ENCODE measurements at regions not wholly inside any gene's neighbourhood (a gene's known extent, or its start where the extent isn't known, plus 50 kb on each side); places are given as distances from the start of the nearest gene placed in this dataset.
"Not testable (repeated sequence)": the region's sequence is repeated elsewhere in the genome, so short reads cannot be mapped to it uniquely, and the experiment has no call there.

GRCh38 chr3:191809326-191809949 lies 348.5 kb downstream of the PYDC2 start:
- no peak for DNase-seq (ENCODE audit: low read depth in 2 of 3, low spot score in 2 of 3)

DNA sequence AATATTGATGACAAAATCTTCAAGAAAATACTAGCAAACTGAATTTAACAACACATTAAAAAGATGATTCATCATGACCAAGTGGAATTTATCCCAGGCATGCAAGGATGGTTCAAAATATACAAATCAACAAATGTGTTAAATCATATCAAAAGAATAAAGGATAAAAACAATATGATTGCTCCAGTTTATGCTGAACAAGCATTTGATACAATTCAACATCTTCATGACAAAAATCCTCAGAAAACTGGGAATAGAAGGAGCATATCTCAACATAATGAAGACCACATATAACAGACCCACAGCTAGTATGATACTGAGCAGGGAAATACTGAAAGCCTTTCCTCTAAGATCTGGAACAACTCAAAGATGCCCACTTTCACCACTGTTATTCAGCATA lies 352.3 kb downstream of the PYDC2 start:
- no peak for DNase-seq (ENCODE audit: low read depth in 2 of 3, low spot score in 2 of 3)

GRCh38 chr3:191848818-191849217 lies 387.9 kb downstream of the PYDC2 start:
- no peak for DNase-seq (ENCODE audit: low read depth in 2 of 3, low spot score in 2 of 3)

DNA sequence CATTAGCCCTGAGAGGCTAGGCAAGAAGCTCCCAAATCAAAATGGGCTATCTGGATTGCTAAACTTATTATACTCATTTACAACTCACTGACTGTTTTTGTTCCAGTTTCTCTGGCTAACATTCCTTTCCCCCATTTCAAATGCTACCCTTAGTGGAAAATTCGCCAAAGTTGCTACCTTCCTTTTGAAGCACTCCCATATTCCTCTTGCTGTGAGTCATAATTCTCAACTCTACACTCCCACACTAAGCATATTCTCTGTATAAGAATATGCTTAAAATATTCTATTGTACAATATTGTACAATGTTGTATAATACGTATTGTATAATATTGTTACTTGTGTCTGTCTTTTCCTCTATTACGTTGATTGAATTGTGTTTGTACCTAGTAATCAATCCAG lies 398.6 kb downstream of the PYDC2 start:
- no peak for DNase-seq (ENCODE audit: low read depth in 2 of 3, low spot score in 2 of 3)

GRCh38 chr3:191869738-191870415 lies 408.9 kb downstream of the PYDC2 start:
- no peak for DNase-seq (ENCODE audit: low read depth in 2 of 3, low spot score in 2 of 3)

- DNase-seq (ENCODE audit: low read depth in 2 of 3, low spot score in 2 of 3), result no peak
Observed at GRCh38 chr3:191873736-191874135, 412.8 kb downstream of the PYDC2 start.

DNA sequence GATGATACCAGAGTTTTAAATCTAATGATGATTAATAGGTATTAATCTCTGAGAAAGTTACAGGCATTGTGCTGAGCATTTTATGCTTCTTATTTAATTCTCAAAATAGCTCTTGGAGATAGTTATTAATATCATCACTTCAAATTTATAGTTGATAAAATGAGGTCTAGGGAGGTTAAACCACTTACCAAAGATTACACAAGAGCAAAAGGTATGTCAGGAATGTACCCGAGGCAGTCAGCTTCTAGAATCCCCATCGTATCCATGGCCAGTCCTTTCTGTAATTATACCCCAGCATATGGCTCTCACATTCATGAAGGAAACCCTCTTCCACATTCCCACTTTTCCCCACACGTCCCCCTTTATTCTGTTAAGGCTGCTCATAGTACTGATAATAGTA lies 421.3 kb downstream of the PYDC2 start:
- no peak for DNase-seq (ENCODE audit: low read depth in 2 of 3, low spot score in 2 of 3)

- no peak for DNase-seq (ENCODE audit: low read depth in 2 of 3, low spot score in 2 of 3)
Observed at GRCh38 chr3:191884132-191884531, 423.2 kb downstream of the PYDC2 start.

DNA sequence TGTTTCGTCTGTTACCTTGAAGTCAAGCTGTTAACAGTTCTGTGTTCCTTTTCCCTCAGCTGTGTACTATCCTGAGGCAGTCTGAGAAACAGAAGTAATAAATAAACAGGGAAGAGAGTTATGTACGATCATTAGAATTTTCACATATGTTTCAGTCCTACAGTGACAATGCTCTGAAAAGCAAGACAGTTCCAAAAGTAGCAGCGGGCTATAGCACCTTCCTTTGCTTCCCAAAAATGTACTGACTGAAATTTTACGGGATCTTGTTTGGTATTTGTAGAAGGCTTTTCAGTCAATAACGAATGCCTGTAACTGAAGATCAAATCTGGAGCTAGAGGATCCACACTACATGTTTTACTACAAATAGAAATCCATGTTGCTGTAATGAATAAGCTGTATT lies 428.1 kb downstream of the PYDC2 start:
- DNase-seq (ENCODE audit: low read depth in 2 of 3, low spot score in 2 of 3), result no peak

DNA sequence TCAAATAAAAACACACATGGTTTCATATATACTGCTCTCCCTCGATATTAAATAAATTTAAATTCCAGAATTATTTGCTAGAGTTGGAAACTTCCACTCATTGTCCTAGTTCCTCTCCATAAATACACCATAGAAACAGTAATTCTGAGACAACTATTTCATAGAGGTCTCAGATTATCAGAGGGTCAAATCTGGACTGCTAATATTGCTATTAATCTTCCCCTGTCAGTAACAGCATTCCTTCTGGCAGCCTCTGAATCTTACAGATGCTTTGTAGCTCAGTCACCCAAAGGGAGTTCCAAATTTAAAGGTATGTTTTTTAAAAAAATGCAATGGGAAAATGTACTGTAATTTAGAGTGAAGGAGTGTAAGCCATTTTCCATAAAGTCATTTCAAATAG lies 428.8 kb downstream of the PYDC2 start:
- no peak for DNase-seq (ENCODE audit: low read depth in 2 of 3, low spot score in 2 of 3)

- no peak for DNase-seq (ENCODE audit: low read depth in 2 of 3, low spot score in 2 of 3)
Observed at GRCh38 chr3:191894406-191894805, 433.4 kb downstream of the PYDC2 start.

DNA sequence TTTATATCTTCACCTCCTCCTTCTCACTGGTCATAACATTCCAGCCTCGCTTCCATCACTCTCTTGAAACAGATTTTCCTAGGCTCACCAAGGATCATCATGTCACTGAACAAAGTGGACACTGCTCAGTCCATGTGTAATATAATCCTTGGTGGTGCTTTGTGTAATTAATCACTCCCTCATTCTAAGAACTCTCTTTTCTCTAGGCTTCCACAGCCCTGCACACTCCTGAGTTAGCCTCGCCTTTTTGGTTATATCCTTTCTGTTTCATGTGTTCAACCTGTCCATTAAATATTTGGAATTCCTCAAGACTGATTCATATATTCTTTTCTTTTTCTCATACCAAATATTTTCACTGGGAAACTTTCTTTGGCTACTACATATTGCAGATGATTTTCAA lies 440.8 kb downstream of the PYDC2 start:
- no peak for DNase-seq (ENCODE audit: low read depth in 2 of 3, low spot score in 2 of 3)

- no peak for DNase-seq (ENCODE audit: low read depth in 2 of 3, low spot score in 2 of 3)
Observed at GRCh38 chr3:191912616-191913204, 451.7 kb downstream of the PYDC2 start.

DNA sequence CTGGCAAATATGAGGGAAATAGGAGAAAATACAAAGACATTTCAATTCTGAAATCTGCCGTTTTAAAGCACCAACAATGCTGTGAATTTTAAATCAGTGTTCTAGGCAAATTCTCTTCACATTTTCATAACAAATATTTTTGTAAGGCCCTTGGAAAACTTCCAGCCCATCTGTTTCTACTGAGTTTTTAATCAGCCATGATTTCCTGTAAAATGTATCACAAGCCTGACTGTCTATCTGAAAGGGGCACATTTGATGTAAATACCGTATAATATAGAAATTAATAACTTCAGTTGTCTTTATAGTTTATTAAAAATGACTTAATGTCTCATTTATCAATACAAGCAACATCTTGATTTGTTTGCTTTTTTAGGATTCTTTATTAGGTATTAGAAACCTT lies 454.7 kb downstream of the PYDC2 start:
- no peak for DNase-seq (ENCODE audit: low read depth in 2 of 3, low spot score in 2 of 3)

DNA sequence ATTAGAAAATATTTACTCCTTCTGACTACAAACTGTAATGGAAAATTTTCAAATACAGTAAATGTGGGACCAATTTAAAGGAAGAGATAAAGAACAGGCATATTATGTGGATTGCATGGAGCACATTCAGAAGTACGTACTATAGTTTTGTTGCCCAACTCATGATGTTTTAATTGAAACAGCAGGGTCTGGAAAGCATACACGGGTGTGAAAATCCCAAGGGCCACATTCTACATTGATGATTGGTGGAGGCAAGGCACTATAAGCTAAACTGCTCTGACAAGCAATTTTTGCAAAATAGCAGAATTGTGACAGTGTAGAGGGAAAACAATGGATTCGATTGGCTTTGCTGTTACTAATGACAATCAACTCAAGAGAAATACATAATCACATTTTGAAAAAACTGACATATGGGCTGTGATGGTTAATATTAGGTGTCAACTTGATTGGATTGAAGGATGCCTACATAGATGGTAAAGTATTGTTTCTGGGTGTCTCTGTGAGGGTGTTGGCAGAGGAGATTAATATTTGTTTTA lies 458.6 kb downstream of the PYDC2 start:
- no peak for DNase-seq (ENCODE audit: low read depth in 2 of 3, low spot score in 2 of 3)

DNA sequence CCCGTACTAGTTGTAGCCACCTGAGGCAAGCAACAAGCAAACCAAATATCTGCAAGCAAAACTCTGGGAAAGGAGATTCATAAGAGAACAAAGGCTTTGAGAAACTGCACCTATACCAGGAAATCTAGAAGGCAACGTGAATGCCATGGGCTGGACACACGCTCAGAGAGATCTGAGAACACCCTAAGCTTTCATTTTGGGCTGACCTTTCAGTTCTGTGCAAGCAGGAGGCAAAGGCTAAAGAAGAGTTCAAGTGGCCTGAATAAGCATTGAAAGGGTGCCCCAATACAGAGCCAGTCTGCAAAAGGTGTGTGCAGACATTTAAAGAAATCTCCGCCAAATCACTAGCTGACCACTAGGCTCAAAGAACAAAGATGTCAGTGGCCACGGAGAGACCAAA lies 461.6 kb downstream of the PYDC2 start:
- DNase-seq (ENCODE audit: low read depth in 2 of 3, low spot score in 2 of 3), result no peak

- not testable (repeated sequence) for DNase-seq (ENCODE audit: low read depth in 2 of 3, low spot score in 2 of 3)
Observed at GRCh38 chr3:191927183-191927817, 466.3 kb downstream of the PYDC2 start.

GRCh38 chr3:191927998-191928397 lies 467.0 kb downstream of the PYDC2 start:
- not testable (repeated sequence) for DNase-seq (ENCODE audit: low read depth in 2 of 3, low spot score in 2 of 3)

- no peak for DNase-seq (ENCODE audit: low read depth in 2 of 3, low spot score in 2 of 3)
Observed at GRCh38 chr3:191944835-191945234, 483.9 kb downstream of the PYDC2 start.

- no peak for DNase-seq (ENCODE audit: low read depth in 2 of 3, low spot score in 2 of 3)
Observed at GRCh38 chr3:191952186-191952585, 491.2 kb downstream of the PYDC2 start.

DNA sequence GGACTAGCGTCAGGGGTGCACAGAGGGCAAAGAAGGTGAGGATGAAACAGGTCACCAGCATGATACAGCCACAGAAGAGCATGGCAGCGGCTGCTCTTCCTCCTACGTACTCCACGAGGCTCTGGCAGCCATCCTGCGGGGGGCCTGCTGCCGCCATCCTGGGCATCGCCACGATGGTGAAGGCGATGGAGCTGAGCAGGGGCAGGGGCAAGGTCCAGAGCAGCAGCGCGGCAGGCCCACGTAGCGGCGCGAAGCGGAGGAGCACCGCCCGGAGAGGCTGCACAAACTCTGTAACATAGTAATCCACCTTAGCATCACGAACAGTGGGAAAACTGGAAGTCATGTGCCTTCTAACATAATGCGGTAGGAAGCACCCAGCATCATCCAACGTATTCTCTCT lies 491.6 kb downstream of the PYDC2 start:
- no peak for DNase-seq (ENCODE audit: low read depth in 2 of 3, low spot score in 2 of 3)
